Gastroesophageal sphincter (tissue), 3 donors: ENCODE measurements at regions not wholly inside any gene's neighbourhood (a gene's known extent, or its start where the extent isn't known, plus 50 kb on each side); places are given as distances from the start of the nearest gene placed in this dataset.

ENCODE experiments used
- EP300 ChIP-seq: sonication (generic); formaldehyde crosslinking; IDR thresholded peaks from one replicate; pipeline ENCODE4 v1.6.1; 2017; ENCODE audit warnings: antibody characterized with exemption, mild to moderate bottlenecking
- POLR2A ChIP-seq, 2 donors: fragments of 450-650 bp; IDR thresholded peaks; one replicate each; pipeline ENCODE4 v1.6.1; 2017; ENCODE audit warnings: antibody characterized with exemption in 2 of 2, mild to moderate bottlenecking in 2 of 2, moderate library complexity in 1 of 2
- TF ChIP-seq, protein P1 (sequence below), 4 experiments: fragments of 200-600 bp in 2 of 4; fragments of 450-650 bp in 2 of 4; sonication (generic) in 1 of 4; IDR thresholded peaks; one replicate each; pipeline ENCODE4 v1.5.1; 2017 to 2019; ENCODE audit warnings: antibody characterized with exemption in 4 of 4, mild to moderate bottlenecking in 2 of 4, moderate library complexity in 2 of 4

DNA sequence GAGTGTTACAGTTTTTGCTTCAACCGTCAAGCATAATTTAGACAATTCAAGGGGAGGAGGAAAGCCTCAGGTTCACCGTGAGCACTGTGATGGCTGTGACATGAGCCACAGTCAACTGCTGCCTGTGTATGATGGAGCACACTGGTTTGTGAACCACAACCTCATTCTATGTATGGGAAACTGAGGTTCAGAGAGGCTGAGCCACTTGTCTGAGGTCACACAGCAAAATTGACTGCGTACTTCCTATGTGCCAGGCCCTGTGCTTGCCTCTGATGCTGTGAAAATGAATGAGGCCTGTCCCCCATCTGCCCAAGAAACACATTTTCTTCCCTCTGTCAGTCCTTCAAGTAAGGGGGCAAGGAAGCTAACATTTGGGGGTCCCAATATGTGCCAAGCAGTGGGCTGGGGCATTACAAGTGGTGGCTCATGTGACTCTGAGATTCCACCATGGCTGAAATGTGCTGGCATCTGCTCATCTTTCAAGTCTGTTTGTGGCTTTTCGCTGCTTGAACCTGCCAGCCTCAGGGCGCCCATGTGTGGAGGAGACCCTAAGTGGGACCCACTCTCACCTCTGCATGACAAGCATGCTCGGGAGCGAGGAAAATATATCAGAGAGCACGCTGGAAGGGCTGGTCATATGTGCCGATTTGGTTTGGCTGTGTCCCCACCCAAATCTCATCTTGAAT lies 79.7 kb downstream of the ADRA2C start:
- TF ChIP-seq, protein P1, sequence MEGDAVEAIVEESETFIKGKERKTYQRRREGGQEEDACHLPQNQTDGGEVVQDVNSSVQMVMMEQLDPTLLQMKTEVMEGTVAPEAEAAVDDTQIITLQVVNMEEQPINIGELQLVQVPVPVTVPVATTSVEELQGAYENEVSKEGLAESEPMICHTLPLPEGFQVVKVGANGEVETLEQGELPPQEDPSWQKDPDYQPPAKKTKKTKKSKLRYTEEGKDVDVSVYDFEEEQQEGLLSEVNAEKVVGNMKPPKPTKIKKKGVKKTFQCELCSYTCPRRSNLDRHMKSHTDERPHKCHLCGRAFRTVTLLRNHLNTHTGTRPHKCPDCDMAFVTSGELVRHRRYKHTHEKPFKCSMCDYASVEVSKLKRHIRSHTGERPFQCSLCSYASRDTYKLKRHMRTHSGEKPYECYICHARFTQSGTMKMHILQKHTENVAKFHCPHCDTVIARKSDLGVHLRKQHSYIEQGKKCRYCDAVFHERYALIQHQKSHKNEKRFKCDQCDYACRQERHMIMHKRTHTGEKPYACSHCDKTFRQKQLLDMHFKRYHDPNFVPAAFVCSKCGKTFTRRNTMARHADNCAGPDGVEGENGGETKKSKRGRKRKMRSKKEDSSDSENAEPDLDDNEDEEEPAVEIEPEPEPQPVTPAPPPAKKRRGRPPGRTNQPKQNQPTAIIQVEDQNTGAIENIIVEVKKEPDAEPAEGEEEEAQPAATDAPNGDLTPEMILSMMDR (IDR thresholded peaks at IDR 0.05): no peak
- TF ChIP-seq POLR2A (IDR thresholded peaks at IDR 0.05): no peak
- TF ChIP-seq EP300: no peak
